ENCODE measurements at regions not wholly inside any gene's neighbourhood (a gene's known extent, or its start where the extent isn't known, plus 50 kb on each side); places are given as distances from the start of the nearest gene placed in this dataset.

- no peak for TF ChIP-seq CTCF (IDR thresholded peaks at IDR 0.05)
- TF ChIP-seq POLR2A (IDR thresholded peaks at IDR 0.05) = no peak
Measured at GRCh38 chr12:102757882-102758226, 159.2 kb downstream of the PAH start.

All from lower leg skin (tissue), 3 donors.